ENCODE measurements at regions not wholly inside any gene's neighbourhood (a gene's known extent, or its start where the extent isn't known, plus 50 kb on each side); places are given as distances from the start of the nearest gene placed in this dataset.

DNA sequence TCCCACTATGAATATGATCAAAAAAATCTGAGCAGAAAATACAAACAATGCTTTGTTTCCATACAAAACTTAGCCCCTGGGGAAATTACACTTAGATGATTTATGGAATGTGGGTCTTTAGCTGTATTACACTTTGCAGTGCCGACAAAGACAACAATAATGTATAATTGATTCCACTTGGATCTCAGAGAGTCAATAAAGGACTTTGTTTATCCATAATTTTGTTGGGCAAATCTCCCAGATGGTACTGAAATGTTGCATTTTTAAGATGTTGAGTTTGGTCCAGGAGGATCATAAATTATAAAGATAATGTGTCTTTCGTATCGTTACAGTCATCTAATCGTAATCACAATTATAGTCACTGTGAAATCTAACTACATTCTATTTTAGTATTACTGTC is 66.9 kb upstream of the DOCK1 start:
- H3K27me3 Mint-ChIP-seq: peaks cover 0 to 5% (median 0%) of the 10 kb centered on the region in 5 donors
- no peaks in the 10 kb centered on the region for H3K4me1 Mint-ChIP-seq
- POLR2A ChIA-PET: no interaction called here
- no peak for DNase-seq
- Histone ChIP-seq H3K4me3 (ENCODE audit: low read length) (no peak overlapping the region), H3K9me3 (ENCODE audit: control insufficient read depth in 2 of 3, low read length in 3 of 3) (no peaks in the 10 kb centered on the region), H3K36me3 (ENCODE audit: control insufficient read depth in 2 of 3, insufficient read depth in 3 of 3, low read length in 3 of 3) (no peaks in the 10 kb centered on the region), H3K27me3 (ENCODE audit: control insufficient read depth in 2 of 2, insufficient read depth in 2 of 2, low read length in 2 of 2) (no peaks in the 10 kb centered on the region), H3K4me1 (ENCODE audit: control insufficient read depth in 2 of 2, insufficient read depth in 2 of 2, low read length in 2 of 2) (no peaks in the 10 kb centered on the region), H3K27ac (ENCODE audit: low read depth, low read length) (no peak overlapping the region)
- intact Hi-C loops (cut with micrococcal nuclease): no loop called here
- peaks cover 0 to 18% (median 0%) of the 10 kb centered on the region in 11 donors for H3K9me3 Mint-ChIP-seq
- H3K27ac Mint-ChIP-seq: no peak overlapping the region
- no peak for ATAC-seq
- no peaks in the 10 kb centered on the region for H3K36me3 Mint-ChIP-seq
- H3K4me3 Mint-ChIP-seq: no peak overlapping the region
- CTCF ChIA-PET: no interaction called here

DNA sequence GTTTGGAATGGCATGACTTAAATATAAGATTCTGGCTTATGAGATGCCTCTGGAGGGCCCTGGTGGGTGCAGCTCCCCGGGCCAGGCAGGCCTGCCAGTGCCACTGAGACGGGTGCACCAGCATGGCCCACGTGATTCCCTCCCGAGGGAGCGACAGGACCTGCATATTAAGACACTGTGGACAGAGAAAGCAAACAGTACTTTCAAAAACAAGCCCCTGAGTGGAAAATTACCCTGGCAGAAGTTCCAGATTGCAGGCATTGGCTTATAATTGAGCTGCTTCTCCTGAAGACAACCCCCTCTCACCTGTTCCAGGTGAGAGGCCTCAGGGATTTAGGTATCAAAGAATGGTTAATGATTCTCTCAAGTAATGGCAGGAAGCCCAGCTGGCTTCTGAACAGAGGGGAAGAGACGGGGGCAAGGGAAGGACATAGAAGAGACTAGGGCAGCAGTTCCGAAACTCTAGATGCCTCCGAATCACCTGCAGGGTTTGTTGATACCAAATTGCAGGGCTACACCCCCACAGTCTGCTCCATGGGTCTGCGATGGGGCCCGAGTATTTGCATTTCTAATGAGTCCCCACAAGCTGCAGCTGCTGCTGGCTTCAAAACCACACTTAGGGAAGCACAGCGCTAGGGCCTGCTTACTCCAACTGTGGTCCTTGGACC is 66.0 kb upstream of the DOCK1 start:
- Histone ChIP-seq H3K27ac (ENCODE audit: low read depth, low read length) (no peak overlapping the region), H3K36me3 (ENCODE audit: control insufficient read depth in 2 of 3, insufficient read depth in 3 of 3, low read length in 3 of 3) (no peaks in the 10 kb centered on the region), H3K27me3 (ENCODE audit: control insufficient read depth in 2 of 2, insufficient read depth in 2 of 2, low read length in 2 of 2) (no peaks in the 10 kb centered on the region), H3K4me3 (ENCODE audit: low read length) (no peak overlapping the region), H3K9me3 (ENCODE audit: control insufficient read depth in 2 of 3, low read length in 3 of 3) (no peaks in the 10 kb centered on the region), H3K4me1 (ENCODE audit: control insufficient read depth in 2 of 2, insufficient read depth in 2 of 2, low read length in 2 of 2) (no peaks in the 10 kb centered on the region)
- intact Hi-C loops (cut with micrococcal nuclease): no loop called here
- no peaks in the 10 kb centered on the region for H3K4me1 Mint-ChIP-seq
- peaks cover 0 to 16% (median 0%) of the 10 kb centered on the region in 11 donors for H3K9me3 Mint-ChIP-seq
- no peak overlapping the region for H3K4me3 Mint-ChIP-seq
- peaks cover 0 to 5% (median 0%) of the 10 kb centered on the region in 5 donors for H3K27me3 Mint-ChIP-seq
- ChIA-PET CTCF (no interaction called here), POLR2A (no interaction called here)
- no peaks in the 10 kb centered on the region for H3K36me3 Mint-ChIP-seq
- ATAC-seq: no peak
- no peak for DNase-seq
- H3K27ac Mint-ChIP-seq: no peak overlapping the region

DNA sequence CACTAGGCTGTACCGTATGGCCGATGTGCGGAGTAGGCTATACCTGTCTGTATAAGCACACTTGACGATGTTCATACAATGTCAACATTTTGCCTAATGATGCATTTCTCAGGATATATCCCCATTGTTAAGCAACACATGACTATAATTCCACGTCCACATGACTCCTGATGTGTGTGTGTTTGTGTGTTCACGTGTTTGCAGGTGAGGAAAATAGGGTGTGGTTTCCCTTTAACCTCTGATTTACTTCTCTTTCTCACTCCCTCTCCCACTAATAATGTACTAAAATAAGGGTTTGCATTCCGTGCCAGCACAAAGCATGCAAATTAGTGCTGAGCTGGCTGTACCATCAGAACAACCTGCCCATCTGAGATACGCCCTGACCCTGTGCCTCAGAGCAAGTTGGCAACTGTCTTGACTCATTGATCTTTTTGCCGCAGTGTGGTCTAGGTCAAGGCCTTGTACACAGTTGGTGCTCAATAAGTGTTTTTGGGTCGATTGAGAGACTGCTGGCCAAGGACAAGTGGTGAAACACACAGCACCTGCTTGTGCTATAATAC is 64.6 kb upstream of the DOCK1 start:
- ATAC-seq (no peak), DNase-seq (no peak)
- Mint-ChIP-seq H3K36me3 (no peaks in the 10 kb centered on the region), H3K27me3 (peaks cover 0 to 5% (median 0%) of the 10 kb centered on the region in 5 donors), H3K4me3 (no peak overlapping the region), H3K4me1 (no peaks in the 10 kb centered on the region), H3K27ac (no peak overlapping the region), H3K9me3 (peaks cover 0 to 14% (median 0%) of the 10 kb centered on the region in 11 donors)
- intact Hi-C loops (cut with micrococcal nuclease): no loop called here
- ChIA-PET CTCF (no interaction called here), POLR2A (no interaction called here)
- Histone ChIP-seq H3K27ac (ENCODE audit: low read depth, low read length) (no peak overlapping the region), H3K9me3 (ENCODE audit: control insufficient read depth in 2 of 3, low read length in 3 of 3) (no peaks in the 10 kb centered on the region), H3K4me1 (ENCODE audit: control insufficient read depth in 2 of 2, insufficient read depth in 2 of 2, low read length in 2 of 2) (no peaks in the 10 kb centered on the region), H3K27me3 (ENCODE audit: control insufficient read depth in 2 of 2, insufficient read depth in 2 of 2, low read length in 2 of 2) (no peaks in the 10 kb centered on the region), H3K4me3 (ENCODE audit: low read length) (no peak overlapping the region), H3K36me3 (ENCODE audit: control insufficient read depth in 2 of 3, insufficient read depth in 3 of 3, low read length in 3 of 3) (no peaks in the 10 kb centered on the region)

DNA sequence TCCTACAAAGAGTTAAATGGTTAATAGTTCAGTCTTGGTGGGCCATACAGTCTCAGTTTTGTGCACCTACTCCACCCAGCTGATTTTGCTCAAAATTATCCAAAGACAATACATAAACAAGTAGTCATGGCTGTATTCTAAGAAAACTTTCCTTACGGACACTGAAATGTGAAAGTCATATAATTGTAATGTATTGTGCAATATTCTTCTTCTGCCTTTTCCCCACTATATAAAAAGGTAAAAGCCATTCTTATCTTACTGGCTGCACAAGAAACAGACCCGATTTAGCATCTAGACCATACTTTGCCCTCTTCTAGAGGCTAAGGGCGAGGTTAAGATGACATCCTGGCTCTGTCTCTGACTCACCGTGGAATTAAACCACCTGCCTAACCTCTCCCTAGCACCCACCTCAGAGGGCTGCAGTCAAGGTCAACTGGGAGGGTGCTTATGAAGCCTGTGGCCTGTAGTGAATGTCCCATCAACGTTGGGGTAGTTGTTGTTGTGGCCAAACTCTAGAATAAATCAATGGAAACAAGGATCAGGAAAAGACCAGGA is 63.8 kb upstream of the DOCK1 start:
- no peaks in the 10 kb centered on the region for H3K36me3 Mint-ChIP-seq
- POLR2A ChIA-PET: no interaction called here
- peaks cover 0 to 14% (median 0%) of the 10 kb centered on the region in 11 donors for H3K9me3 Mint-ChIP-seq
- H3K27me3 ChIP-seq (ENCODE audit: control insufficient read depth in 2 of 2, insufficient read depth in 2 of 2, low read length in 2 of 2): no peaks in the 10 kb centered on the region
- no peak overlapping the region for H3K27ac Mint-ChIP-seq
- peaks cover 0 to 5% (median 0%) of the 10 kb centered on the region in 5 donors for H3K27me3 Mint-ChIP-seq
- intact Hi-C loops (cut with micrococcal nuclease): no loop called here
- H3K27ac ChIP-seq (ENCODE audit: low read depth, low read length): no peak overlapping the region
- no peak overlapping the region for H3K4me3 Mint-ChIP-seq
- DNase-seq (no peak), ATAC-seq (no peak)
- no peaks in the 10 kb centered on the region for H3K4me1 Mint-ChIP-seq
- H3K4me1 ChIP-seq (ENCODE audit: control insufficient read depth in 2 of 2, insufficient read depth in 2 of 2, low read length in 2 of 2): no peaks in the 10 kb centered on the region
- no peaks in the 10 kb centered on the region for H3K9me3 ChIP-seq (ENCODE audit: control insufficient read depth in 2 of 3, low read length in 3 of 3)
- no peaks in the 10 kb centered on the region for H3K36me3 ChIP-seq (ENCODE audit: control insufficient read depth in 2 of 3, insufficient read depth in 3 of 3, low read length in 3 of 3)
- CTCF ChIA-PET: no interaction called here
- no peak overlapping the region for H3K4me3 ChIP-seq (ENCODE audit: low read length)

DNA sequence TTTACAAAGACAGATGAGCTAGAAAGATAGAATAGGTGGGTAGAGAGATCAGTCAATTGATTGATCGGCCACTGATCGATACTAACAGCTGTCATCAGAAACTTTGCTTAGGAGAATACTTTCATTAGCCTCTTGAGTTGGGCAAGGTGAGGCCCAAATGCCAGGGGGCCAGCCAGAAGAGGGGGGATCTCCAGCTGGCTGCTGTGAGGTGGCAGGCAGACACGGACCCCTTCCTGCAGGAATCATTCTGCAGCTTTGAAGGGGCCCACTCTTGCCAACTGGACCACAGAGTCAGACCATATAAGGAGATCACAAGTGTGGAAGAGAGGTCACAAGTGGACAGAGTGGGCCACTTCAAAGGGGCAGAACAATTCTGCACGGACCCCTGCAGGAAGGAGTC is 62.9 kb upstream of the DOCK1 start:
- POLR2A ChIA-PET: no interaction called here
- H3K4me1 ChIP-seq (ENCODE audit: control insufficient read depth in 2 of 2, insufficient read depth in 2 of 2, low read length in 2 of 2): no peaks in the 10 kb centered on the region
- Mint-ChIP-seq H3K4me1 (no peaks in the 10 kb centered on the region), H3K9me3 (peaks cover 0 to 13% (median 0%) of the 10 kb centered on the region in 11 donors), H3K27ac (no peak overlapping the region), H3K4me3 (no peak overlapping the region), H3K27me3 (peaks cover 0 to 4% (median 0%) of the 10 kb centered on the region in 5 donors), H3K36me3 (no peaks in the 10 kb centered on the region)
- ATAC-seq (no peak), DNase-seq (no peak)
- no peak overlapping the region for H3K4me3 ChIP-seq (ENCODE audit: low read length)
- no peaks in the 10 kb centered on the region for H3K36me3 ChIP-seq (ENCODE audit: control insufficient read depth in 2 of 3, insufficient read depth in 3 of 3, low read length in 3 of 3)
- no peak overlapping the region for H3K27ac ChIP-seq (ENCODE audit: low read depth, low read length)
- intact Hi-C loops (cut with micrococcal nuclease): no loop called here
- H3K27me3 ChIP-seq (ENCODE audit: control insufficient read depth in 2 of 2, insufficient read depth in 2 of 2, low read length in 2 of 2): no peaks in the 10 kb centered on the region
- CTCF ChIA-PET: no interaction called here
- H3K9me3 ChIP-seq (ENCODE audit: control insufficient read depth in 2 of 3, low read length in 3 of 3): no peaks in the 10 kb centered on the region

DNA sequence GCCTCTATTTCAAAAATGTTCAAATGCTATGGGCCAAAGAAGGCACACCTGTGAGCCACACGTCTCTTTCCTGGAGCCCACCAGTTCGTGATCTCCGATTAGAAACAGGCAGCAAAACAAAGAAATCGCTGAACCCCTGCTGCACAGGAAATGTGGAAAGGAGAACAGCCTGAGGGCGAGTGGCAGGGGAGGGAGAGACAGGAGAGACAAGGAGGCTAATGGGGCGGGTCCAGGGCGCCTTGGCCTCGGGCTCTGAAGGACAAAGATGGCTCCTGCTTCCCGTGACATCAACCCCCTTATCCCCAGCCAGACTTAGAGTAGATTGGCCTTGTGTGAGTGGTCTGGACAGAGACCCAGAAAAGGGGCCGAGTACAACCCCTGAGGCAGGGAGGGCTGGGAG is 62.4 kb upstream of the DOCK1 start:
- no peaks in the 10 kb centered on the region for H3K27me3 ChIP-seq (ENCODE audit: control insufficient read depth in 2 of 2, insufficient read depth in 2 of 2, low read length in 2 of 2)
- POLR2A ChIA-PET: no interaction called here
- no peak overlapping the region for H3K4me3 Mint-ChIP-seq
- no peak overlapping the region for H3K27ac Mint-ChIP-seq
- H3K4me1 Mint-ChIP-seq: no peaks in the 10 kb centered on the region
- H3K27me3 Mint-ChIP-seq: peaks cover 0 to 4% (median 0%) of the 10 kb centered on the region in 5 donors
- intact Hi-C loops (cut with micrococcal nuclease): no loop called here
- H3K9me3 Mint-ChIP-seq: peaks cover 0 to 13% (median 0%) of the 10 kb centered on the region in 11 donors
- no peaks in the 10 kb centered on the region for H3K9me3 ChIP-seq (ENCODE audit: control insufficient read depth in 2 of 3, low read length in 3 of 3)
- ATAC-seq: no peak
- DNase-seq: no peak
- H3K36me3 ChIP-seq (ENCODE audit: control insufficient read depth in 2 of 3, insufficient read depth in 3 of 3, low read length in 3 of 3): no peaks in the 10 kb centered on the region
- H3K4me3 ChIP-seq (ENCODE audit: low read length): no peak overlapping the region
- H3K36me3 Mint-ChIP-seq: no peaks in the 10 kb centered on the region
- H3K27ac ChIP-seq (ENCODE audit: low read depth, low read length): no peak overlapping the region
- CTCF ChIA-PET: no interaction called here
- no peaks in the 10 kb centered on the region for H3K4me1 ChIP-seq (ENCODE audit: control insufficient read depth in 2 of 2, insufficient read depth in 2 of 2, low read length in 2 of 2)

DNA sequence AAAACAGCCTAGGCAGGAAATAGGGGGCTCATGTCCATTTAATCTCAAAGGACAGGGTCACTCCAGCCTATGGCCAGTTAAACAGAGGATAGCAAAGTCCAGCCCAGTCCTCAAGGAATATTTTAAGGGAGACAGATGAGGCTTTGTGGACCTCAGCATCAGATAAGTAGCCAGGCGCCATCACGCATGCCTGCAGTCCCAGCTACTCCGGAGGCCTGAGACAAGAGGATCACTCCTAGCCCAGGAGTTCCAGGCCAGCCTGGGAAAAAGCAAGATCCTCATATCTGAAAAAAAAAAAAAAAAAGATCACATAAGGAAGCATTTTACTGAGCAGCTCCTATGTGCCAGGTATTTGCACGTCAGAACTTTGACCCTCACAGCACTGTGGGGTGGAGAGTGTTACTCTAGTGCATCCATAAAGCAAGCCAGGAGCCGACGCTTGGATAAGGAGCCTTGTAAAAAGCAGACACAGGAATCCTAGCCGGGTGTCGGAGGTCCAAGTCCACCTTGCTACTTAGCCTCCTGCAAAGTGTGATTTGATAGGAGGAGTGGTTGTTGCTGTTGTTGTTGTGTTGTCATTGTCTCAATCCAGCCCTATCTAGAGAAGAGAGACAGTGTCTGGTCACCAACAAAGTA is 61.8 kb upstream of the DOCK1 start:
- Histone ChIP-seq H3K9me3 (ENCODE audit: control insufficient read depth in 2 of 3, low read length in 3 of 3) (no peaks in the 10 kb centered on the region), H3K36me3 (ENCODE audit: control insufficient read depth in 2 of 3, insufficient read depth in 3 of 3, low read length in 3 of 3) (no peaks in the 10 kb centered on the region), H3K4me1 (ENCODE audit: control insufficient read depth in 2 of 2, insufficient read depth in 2 of 2, low read length in 2 of 2) (no peaks in the 10 kb centered on the region), H3K4me3 (ENCODE audit: low read length) (no peak overlapping the region), H3K27me3 (ENCODE audit: control insufficient read depth in 2 of 2, insufficient read depth in 2 of 2, low read length in 2 of 2) (no peaks in the 10 kb centered on the region), H3K27ac (ENCODE audit: low read depth, low read length) (no peak overlapping the region)
- intact Hi-C loops (cut with micrococcal nuclease): no loop called here
- ChIA-PET CTCF (no interaction called here), POLR2A (no interaction called here)
- Mint-ChIP-seq H3K4me3 (no peak overlapping the region), H3K27ac (no peak overlapping the region), H3K36me3 (no peaks in the 10 kb centered on the region), H3K4me1 (no peaks in the 10 kb centered on the region), H3K27me3 (peaks cover 0 to 4% (median 0%) of the 10 kb centered on the region in 5 donors), H3K9me3 (peaks cover 0 to 13% (median 0%) of the 10 kb centered on the region in 11 donors)
- DNase-seq: no peak
- no peak for ATAC-seq

Measured in naive thymus-derived CD4-positive, alpha-beta T cell (primary cell).